Retinal pigment epithelial cell (primary cell): ENCODE measurements at regions not wholly inside any gene's neighbourhood (a gene's known extent, or its start where the extent isn't known, plus 50 kb on each side); places are given as distances from the start of the nearest gene placed in this dataset.

Experiments
- DNase-seq: peaks from one replicate; pipeline ENCODE4 v3.0.0-alpha.2; 2010; ENCODE audit warnings: low read depth
- H3K4me3 ChIP-seq: 2 replicates; pipeline ENCODE4 v1.5.1; 2011; ENCODE audit warnings: mild to moderate bottlenecking, low read length, control low read depth, moderate library complexity
- TF ChIP-seq, protein P1 (sequence below): conservative IDR thresholded peaks from 2 replicates; pipeline ENCODE4 v1.5.1; 2011; ENCODE audit warnings: low read depth, low read length, control low read depth, inconsistent platforms

DNA sequence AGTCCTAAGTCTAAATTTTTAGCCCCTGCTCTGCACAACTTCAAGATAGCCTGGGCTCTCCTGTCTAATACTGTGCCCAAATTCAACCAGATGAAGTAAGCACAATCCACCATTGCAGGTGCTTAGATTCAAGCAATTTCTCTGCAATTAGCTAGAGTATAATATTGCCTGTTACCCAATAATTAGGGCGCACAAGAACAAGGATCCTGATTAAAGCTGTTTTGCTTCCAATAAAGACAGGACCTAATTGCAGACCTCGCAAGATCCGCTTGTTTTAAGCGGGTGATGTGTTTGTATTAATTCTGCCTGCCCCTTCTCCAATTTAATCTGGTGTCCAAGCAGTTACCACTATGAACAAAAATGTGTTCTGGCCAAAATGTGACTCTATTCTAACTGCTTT is 1268.9 kb upstream of the TMEM132C start:
- H3K4me3 ChIP-seq, result no peak overlapping the region
- TF ChIP-seq, protein P1, sequence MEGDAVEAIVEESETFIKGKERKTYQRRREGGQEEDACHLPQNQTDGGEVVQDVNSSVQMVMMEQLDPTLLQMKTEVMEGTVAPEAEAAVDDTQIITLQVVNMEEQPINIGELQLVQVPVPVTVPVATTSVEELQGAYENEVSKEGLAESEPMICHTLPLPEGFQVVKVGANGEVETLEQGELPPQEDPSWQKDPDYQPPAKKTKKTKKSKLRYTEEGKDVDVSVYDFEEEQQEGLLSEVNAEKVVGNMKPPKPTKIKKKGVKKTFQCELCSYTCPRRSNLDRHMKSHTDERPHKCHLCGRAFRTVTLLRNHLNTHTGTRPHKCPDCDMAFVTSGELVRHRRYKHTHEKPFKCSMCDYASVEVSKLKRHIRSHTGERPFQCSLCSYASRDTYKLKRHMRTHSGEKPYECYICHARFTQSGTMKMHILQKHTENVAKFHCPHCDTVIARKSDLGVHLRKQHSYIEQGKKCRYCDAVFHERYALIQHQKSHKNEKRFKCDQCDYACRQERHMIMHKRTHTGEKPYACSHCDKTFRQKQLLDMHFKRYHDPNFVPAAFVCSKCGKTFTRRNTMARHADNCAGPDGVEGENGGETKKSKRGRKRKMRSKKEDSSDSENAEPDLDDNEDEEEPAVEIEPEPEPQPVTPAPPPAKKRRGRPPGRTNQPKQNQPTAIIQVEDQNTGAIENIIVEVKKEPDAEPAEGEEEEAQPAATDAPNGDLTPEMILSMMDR, result no peak
- no peak for DNase-seq

DNA sequence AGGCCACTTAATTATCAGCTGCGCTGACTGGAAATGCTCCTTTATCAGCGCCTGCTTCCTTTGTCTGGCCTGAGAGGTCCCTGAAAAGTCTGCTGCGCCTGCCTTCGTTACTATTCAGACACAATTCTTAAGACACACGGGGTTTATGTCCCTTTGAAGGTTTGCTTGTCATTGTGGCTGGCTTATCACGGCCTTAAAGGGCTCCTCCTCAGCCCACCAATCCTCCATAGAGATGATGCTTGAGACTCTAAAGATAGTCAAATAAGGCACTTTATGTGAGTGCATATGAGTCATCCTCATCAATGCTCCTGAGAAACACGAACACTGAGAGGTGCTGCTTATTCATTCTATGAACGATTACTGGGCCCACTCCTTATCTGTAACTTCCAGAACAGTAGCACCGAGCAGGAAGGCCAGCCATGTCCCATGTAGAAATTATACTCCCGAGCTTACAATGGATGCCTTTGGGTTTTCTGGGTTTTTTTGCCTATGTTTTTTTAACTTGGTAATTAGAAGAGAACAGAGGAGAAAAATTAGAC is 1268.2 kb upstream of the TMEM132C start:
- TF ChIP-seq, protein P1, result no peak
- H3K4me3 ChIP-seq, result no peak overlapping the region
- DNase-seq, result no peak

DNA sequence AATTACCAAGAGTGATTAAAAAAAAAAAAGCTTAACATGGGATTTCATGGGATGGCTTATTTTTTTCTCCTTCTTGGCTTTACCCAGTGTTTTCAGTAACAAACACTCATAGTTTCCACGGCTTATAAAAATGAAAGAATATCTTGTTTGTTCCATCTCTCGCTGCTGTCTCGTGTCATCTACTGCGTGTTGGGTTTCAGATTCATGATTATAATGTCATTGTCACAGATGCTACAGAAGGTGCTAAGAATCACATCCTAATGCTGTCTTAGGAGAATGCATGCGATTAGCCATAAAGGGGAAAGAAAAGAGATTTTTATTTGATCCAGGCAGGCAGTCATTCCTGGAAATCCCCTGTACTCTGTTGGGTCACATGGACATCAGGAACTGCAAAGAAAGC is 1267.6 kb upstream of the TMEM132C start:
- TF ChIP-seq, protein P1, result no peak
- H3K4me3 ChIP-seq, result no peak overlapping the region
- DNase-seq, result no peak

DNA sequence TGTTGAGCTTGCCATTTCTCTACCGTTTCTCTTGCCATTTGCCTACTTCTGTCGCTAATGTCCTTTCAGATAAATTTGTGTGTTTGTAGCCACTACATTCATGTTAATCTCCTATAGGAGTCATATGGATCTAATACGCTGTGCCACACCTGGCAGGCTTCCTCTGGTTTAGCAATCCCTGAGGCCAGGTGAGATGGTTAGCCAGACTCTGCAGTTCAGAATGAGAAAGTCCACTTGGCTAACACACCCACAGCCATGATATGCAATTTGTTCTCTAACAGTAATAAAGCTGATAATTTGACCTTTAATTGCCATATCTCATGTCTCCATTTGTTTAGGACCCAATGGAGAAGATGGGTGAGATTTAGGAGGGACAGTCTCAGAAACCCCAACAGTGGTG is 1261.6 kb upstream of the TMEM132C start:
- no peak overlapping the region for H3K4me3 ChIP-seq
- DNase-seq, result no peak

DNA sequence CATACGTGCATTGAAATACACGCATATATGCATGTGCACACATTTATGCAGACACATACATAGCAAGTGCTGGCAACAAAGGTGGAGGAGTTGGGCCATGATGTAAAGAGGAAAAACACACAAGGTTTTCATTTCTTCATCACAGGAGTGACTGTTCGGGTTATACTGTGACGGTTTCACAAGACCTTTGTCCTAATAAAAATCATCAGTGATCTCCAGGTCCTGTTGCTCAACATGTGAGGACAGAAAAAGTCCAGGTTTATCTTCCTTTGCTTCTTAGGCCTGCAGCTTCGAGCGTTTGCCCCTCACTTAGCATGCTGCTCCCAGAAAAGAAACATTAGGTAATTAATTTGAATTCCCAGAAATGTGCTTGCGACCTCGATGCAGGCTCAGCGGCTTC is 1260.0 kb upstream of the TMEM132C start:
- TF ChIP-seq, protein P1, result no peak
- DNase-seq, result no peak
- no peak overlapping the region for H3K4me3 ChIP-seq

More for the DNA sequence above, 1261.6 kb upstream of the TMEM132C start:
- TF ChIP-seq, protein P1, result no peak

DNA sequence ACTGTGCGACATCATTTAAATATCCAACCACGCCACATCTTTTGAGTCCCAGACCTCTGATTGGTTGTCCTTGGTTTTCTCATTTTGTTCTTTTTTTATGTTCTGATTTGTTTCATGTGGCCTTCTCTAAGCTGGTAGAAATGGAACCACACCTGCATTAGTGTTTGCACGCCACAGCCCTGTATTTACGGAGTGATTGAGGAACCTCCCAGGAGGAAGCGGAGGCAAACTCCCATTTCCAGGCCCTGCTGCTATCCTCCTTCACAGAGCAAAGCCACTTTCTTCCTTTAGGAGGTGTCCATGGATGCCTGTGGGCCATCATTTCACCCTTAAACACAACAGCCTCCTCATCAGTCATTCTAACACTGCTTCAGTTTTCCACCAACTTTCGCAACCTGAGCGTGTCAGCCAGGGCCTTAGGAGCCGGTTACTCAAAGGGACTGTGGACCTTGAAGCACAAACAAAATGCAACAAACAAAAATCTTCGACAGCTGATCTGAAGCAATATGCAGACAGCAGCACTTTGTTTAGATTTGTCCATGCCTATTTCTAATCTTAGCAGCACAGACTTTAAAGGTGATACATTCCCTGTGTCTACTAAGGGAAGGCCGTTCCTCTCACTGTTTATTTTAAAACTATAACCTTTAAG is 1258.1 kb upstream of the TMEM132C start:
- H3K4me3 ChIP-seq, result no peak overlapping the region
- no peak for DNase-seq
- TF ChIP-seq, protein P1, result no peak

DNA sequence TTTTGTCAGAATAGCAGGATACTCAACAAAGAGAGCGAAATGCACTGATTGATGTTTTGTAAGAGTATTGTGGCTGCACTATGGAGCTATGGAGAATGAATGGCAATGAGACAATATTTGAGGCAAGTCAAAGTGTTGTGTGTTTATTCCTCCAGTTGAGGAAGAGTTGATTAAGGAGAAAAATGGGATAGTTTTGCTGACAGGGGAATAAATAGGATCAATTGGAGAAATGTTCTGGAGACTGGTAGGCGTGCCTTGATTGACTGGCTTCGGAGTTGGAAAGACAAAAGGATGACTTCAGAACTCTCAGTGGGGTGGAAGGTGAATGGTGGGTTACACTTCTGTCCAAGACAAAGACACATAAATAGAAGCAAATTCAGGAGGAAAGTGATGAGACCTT is 1254.9 kb upstream of the TMEM132C start:
- H3K4me3 ChIP-seq, result no peak overlapping the region
- DNase-seq, result no peak
- TF ChIP-seq, protein P1, result no peak
